GM18505 (cell line): ENCODE measurements at regions not wholly inside any gene's neighbourhood (a gene's known extent, or its start where the extent isn't known, plus 50 kb on each side); places are given as distances from the start of the nearest gene placed in this dataset.

ENCODE experiments used
- ATAC-seq: cut with Tn5 transposase; IDR thresholded peaks from one replicate; pipeline ENCODE4 v1.9.1; 2021; ENCODE audit not compliant: unreplicated experiment
- POLR2A ChIP-seq: IDR thresholded peaks from 4 replicates; pipeline ENCODE4 v1.6.1; 2011; ENCODE audit warnings: borderline replicate concordance; ENCODE audit not compliant: insufficient read depth, insufficient read length; ENCODE audit errors: extremely low read depth

- TF ChIP-seq POLR2A: no peak
- no peak for ATAC-seq
These were observed 457.5 kb downstream of the TOX3 start for GRCh38 chr16:52089476-52089875.

GRCh38 chr16:52086901-52087300, 460.0 kb downstream of the TOX3 start:
- no peak for ATAC-seq
- TF ChIP-seq POLR2A: no peak

GRCh38 chr16:52078716-52079655, 468.0 kb downstream of the TOX3 start:
- no peak for ATAC-seq
- no peak for TF ChIP-seq POLR2A

- ATAC-seq: no peak
- TF ChIP-seq POLR2A: no peak
These were observed 469.3 kb downstream of the TOX3 start for GRCh38 chr16:52077607-52078006.

- no peak for ATAC-seq
- TF ChIP-seq POLR2A: no peak
These were observed 470.1 kb downstream of the TOX3 start for GRCh38 chr16:52076801-52077201.

GRCh38 chr16:52076332-52076731, 470.6 kb downstream of the TOX3 start:
- no peak for ATAC-seq
- no peak for TF ChIP-seq POLR2A

- TF ChIP-seq POLR2A: no peak
- ATAC-seq: no peak
These were observed 472.8 kb downstream of the TOX3 start for GRCh38 chr16:52074133-52074532.

- no peak for TF ChIP-seq POLR2A
- ATAC-seq: no peak
These were observed 473.9 kb downstream of the TOX3 start for GRCh38 chr16:52073024-52073423.

GRCh38 chr16:52071101-52071500, 475.8 kb downstream of the TOX3 start:
- ATAC-seq: no peak
- no peak for TF ChIP-seq POLR2A

- no peak for TF ChIP-seq POLR2A
- no peak for ATAC-seq
These were observed 476.4 kb downstream of the TOX3 start for GRCh38 chr16:52070341-52071057.

GRCh38 chr16:52069866-52070265, 477.1 kb downstream of the TOX3 start:
- no peak for ATAC-seq
- TF ChIP-seq POLR2A: no peak

GRCh38 chr16:52068447-52069074, 478.4 kb downstream of the TOX3 start:
- no peak for TF ChIP-seq POLR2A
- no peak for ATAC-seq

- ATAC-seq: no peak
- no peak for TF ChIP-seq POLR2A
These were observed 480.0 kb downstream of the TOX3 start for GRCh38 chr16:52066962-52067361.
